ENCODE measurements at regions not wholly inside any gene's neighbourhood (a gene's known extent, or its start where the extent isn't known, plus 50 kb on each side); places are given as distances from the start of the nearest gene placed in this dataset.
A peak's percentile ranks its signal among the peaks of the same experiment; 100 is the strongest.

- H3K27me3 ChIP-seq = no peaks in the 10 kb centered on the region
- ATAC-seq (no peak), DNase-seq (no peak)
- peaks cover 0 to 4% (median 0%) of the 10 kb centered on the region in 4 donors for H3K4me1 ChIP-seq
- H3K36me3 ChIP-seq = no peaks in the 10 kb centered on the region
- H3K4me3 ChIP-seq = no peak overlapping the region
- H3K27ac ChIP-seq = no peak overlapping the region
- 72% methylated on average over 5 of the region's 5 CpGs for WGBS (ENCODE audit: insufficient coverage, low coverage, low lambda C conversion rate, missing lambda C conversion rate)
- intact Hi-C loops (cut with DNase I) = no loop called here
- TF ChIP-seq POLR2A (IDR thresholded peaks at IDR 0.05) (no peak), CTCF (IDR thresholded peaks at IDR 0.05) (no peak)
- H3K9me3 ChIP-seq = no peaks in the 10 kb centered on the region
Measured at GRCh38 chr15:58268746-58269267, 130.6 kb downstream of the AQP9 start.

- WGBS (ENCODE audit: insufficient coverage, low coverage, low lambda C conversion rate, missing lambda C conversion rate) = 34% methylated on average over 10 of the region's 10 CpGs
- H3K36me3 ChIP-seq = no peaks in the 10 kb centered on the region
- H3K27ac ChIP-seq = peak overlapping the region in 2 of 3 donors; percentile 10 to 39
- ATAC-seq (peak; percentile 88 to 98 (median 93)), DNase-seq (peak in 2 of 3 donors; percentile 40 to 59)
- H3K4me3 ChIP-seq = no peak overlapping the region
- intact Hi-C loops (cut with DNase I) = no loop called here
- no peaks in the 10 kb centered on the region for H3K27me3 ChIP-seq
- TF ChIP-seq POLR2A (IDR thresholded peaks at IDR 0.05) (no peak), CTCF (IDR thresholded peaks at IDR 0.05) (peak; percentile 71 to 84 (median 78))
- peaks cover 0 to 5% (median 2%) of the 10 kb centered on the region in 4 donors for H3K4me1 ChIP-seq
- H3K9me3 ChIP-seq = no peaks in the 10 kb centered on the region
Measured at GRCh38 chr15:58269455-58270414, 131.6 kb downstream of the AQP9 start.

GRCh38 chr15:58271410-58271809 lies 133.2 kb downstream of the AQP9 start:
- no peaks in the 10 kb centered on the region for H3K9me3 ChIP-seq
- H3K4me1 ChIP-seq = peaks cover 0 to 11% (median 2%) of the 10 kb centered on the region in 4 donors
- H3K27ac ChIP-seq = no peak overlapping the region
- TF ChIP-seq CTCF (IDR thresholded peaks at IDR 0.05) (no peak), POLR2A (IDR thresholded peaks at IDR 0.05) (no peak)
- ATAC-seq (no peak), DNase-seq (no peak)
- no peaks in the 10 kb centered on the region for H3K27me3 ChIP-seq
- intact Hi-C loops (cut with DNase I) = no loop called here
- WGBS (ENCODE audit: insufficient coverage, low coverage, low lambda C conversion rate, missing lambda C conversion rate) = 90% methylated on average over 3 of the region's 3 CpGs
- no peaks in the 10 kb centered on the region for H3K36me3 ChIP-seq
- H3K4me3 ChIP-seq = no peak overlapping the region

GRCh38 chr15:58273104-58273503 lies 134.9 kb downstream of the AQP9 start:
- Histone ChIP-seq H3K27ac (peak overlapping the region in 2 of 3 donors; percentile 25 to 50), H3K27me3 (no peaks in the 10 kb centered on the region), H3K9me3 (no peaks in the 10 kb centered on the region), H3K4me1 (peaks cover 0 to 15% (median 3%) of the 10 kb centered on the region in 4 donors), H3K36me3 (no peaks in the 10 kb centered on the region), H3K4me3 (no peak overlapping the region)
- peak in 1 of 4 donors; percentile 14 for ATAC-seq
- no peak for DNase-seq
- WGBS (ENCODE audit: insufficient coverage, low coverage, low lambda C conversion rate, missing lambda C conversion rate) = 49% methylated on average over 7 of the region's 7 CpGs
- TF ChIP-seq CTCF (IDR thresholded peaks at IDR 0.05) (no peak), POLR2A (IDR thresholded peaks at IDR 0.05) (no peak)
- intact Hi-C loops (cut with DNase I) = no loop called here
